Occipital lobe (tissue), 1 donor: ENCODE measurements at regions not wholly inside any gene's neighbourhood (a gene's known extent, or its start where the extent isn't known, plus 50 kb on each side); places are given as distances from the start of the nearest gene placed in this dataset.

Experiments
- DNase-seq: peaks from one replicate; lab custom pipeline; 2025; lab: John Stamatoyannopoulos, UW

- DNase-seq, result no peak
Observed at GRCh38 chr4:24248674-24249630, 335.4 kb downstream of the DHX15 start.

GRCh38 chr4:24245491-24245820 lies 338.9 kb downstream of the DHX15 start:
- DNase-seq, result no peak

GRCh38 chr4:24244663-24245490 lies 339.5 kb downstream of the DHX15 start:
- no peak for DNase-seq

GRCh38 chr4:24243641-24244040 lies 340.7 kb downstream of the DHX15 start:
- DNase-seq, result no peak

GRCh38 chr4:24241511-24241910 lies 342.8 kb downstream of the DHX15 start:
- no peak for DNase-seq

GRCh38 chr4:24240655-24241054 lies 343.7 kb downstream of the DHX15 start:
- no peak for DNase-seq

- no peak for DNase-seq
Observed at GRCh38 chr4:24237709-24238108, 346.6 kb downstream of the DHX15 start.

GRCh38 chr4:24236532-24236931 lies 346.7 kb upstream of the PPARGC1A start:
- DNase-seq, result no peak

GRCh38 chr4:24236120-24236519 lies 346.3 kb upstream of the PPARGC1A start:
- no peak for DNase-seq

GRCh38 chr4:24235618-24236017 lies 345.8 kb upstream of the PPARGC1A start:
- DNase-seq, result no peak

- DNase-seq, result no peak
Observed at GRCh38 chr4:24234288-24234848, 344.5 kb upstream of the PPARGC1A start.

- no peak for DNase-seq
Observed at GRCh38 chr4:24230955-24231354, 341.1 kb upstream of the PPARGC1A start.

- DNase-seq, result no peak
Observed at GRCh38 chr4:24229978-24230377, 340.1 kb upstream of the PPARGC1A start.

GRCh38 chr4:24228692-24229091 lies 338.8 kb upstream of the PPARGC1A start:
- DNase-seq, result no peak

GRCh38 chr4:24226667-24227066 lies 336.8 kb upstream of the PPARGC1A start:
- DNase-seq, result no peak

GRCh38 chr4:24226023-24226422 lies 336.2 kb upstream of the PPARGC1A start:
- DNase-seq, result no peak

GRCh38 chr4:24224446-24224845 lies 334.6 kb upstream of the PPARGC1A start:
- no peak for DNase-seq

- no peak for DNase-seq
Observed at GRCh38 chr4:24219209-24219608, 329.4 kb upstream of the PPARGC1A start.

- DNase-seq, result no peak
Observed at GRCh38 chr4:24218566-24218965, 328.7 kb upstream of the PPARGC1A start.

GRCh38 chr4:24214796-24215195 lies 324.9 kb upstream of the PPARGC1A start:
- DNase-seq, result no peak

- no peak for DNase-seq
Observed at GRCh38 chr4:24213961-24214360, 324.1 kb upstream of the PPARGC1A start.

GRCh38 chr4:24212642-24213041 lies 322.8 kb upstream of the PPARGC1A start:
- DNase-seq, result no peak
